GM12878 (cell line): ENCODE measurements at regions not wholly inside any gene's neighbourhood (a gene's known extent, or its start where the extent isn't known, plus 50 kb on each side); places are given as distances from the start of the nearest gene placed in this dataset.

ENCODE experiments used
- EGR1 ChIP-seq, 2 experiments: IDR thresholded peaks; 1 replicate in 1 of 2; 2 replicates in 1 of 2; pipeline ENCODE4 v1.6.1; 2011 to 2012; ENCODE audit warnings: low read depth in 2 of 2, low read length in 2 of 2, borderline replicate concordance in 1 of 2, mild to moderate bottlenecking in 1 of 2, moderate library complexity in 1 of 2
- EZH2 ChIP-seq: IDR thresholded peaks from 2 replicates; pipeline ENCODE4 v1.6.1; 2012; ENCODE audit warnings: low read depth, mild to moderate bottlenecking, control low read depth, inconsistent platforms, low read length, borderline replicate concordance; ENCODE audit not compliant: control insufficient read depth

- TF ChIP-seq EGR1 (IDR thresholded peaks at IDR 0.05; ENCODE audit: borderline replicate concordance in 1 of 2, low read depth in 2 of 2, low read length in 2 of 2) (no peak), EZH2 (no peak)
These were observed 1900.0 kb upstream of the SEL1L start for GRCh38 chr14:83433618-83434017.
